ENCODE measurements at regions not wholly inside any gene's neighbourhood (a gene's known extent, or its start where the extent isn't known, plus 50 kb on each side); places are given as distances from the start of the nearest gene placed in this dataset.

DNA sequence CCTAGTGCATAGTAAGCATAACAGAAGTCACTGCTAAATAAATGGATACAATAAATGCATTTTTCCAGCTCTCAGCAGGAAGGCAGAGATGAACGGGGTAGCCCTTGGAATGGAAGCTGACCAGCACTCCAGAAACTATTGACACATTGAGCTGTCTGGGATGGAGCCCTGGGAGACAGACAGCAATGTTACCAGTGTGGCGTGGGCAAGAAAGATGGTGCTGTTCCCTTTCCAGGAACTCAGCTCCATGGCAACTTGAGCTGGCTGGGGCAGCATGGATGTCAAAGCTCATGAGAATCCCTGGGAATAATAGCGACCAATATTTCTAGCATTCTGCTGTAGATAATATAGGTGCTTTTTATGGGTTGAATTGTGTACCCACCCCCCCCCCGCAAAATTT lies 104.3 kb upstream of the PTPRT start:
- no peak for TF ChIP-seq CTCF (IDR thresholded peaks at IDR 0.05)
- no peak for TF ChIP-seq POLR2A (IDR thresholded peaks at IDR 0.05)
- TF ChIP-seq EP300 (IDR thresholded peaks at IDR 0.05; ENCODE audit: low read depth): no peak
